SK-N-SH treated with all-trans-retinoic acid at 6 μM for 48 hours (cell line): ENCODE measurements at regions not wholly inside any gene's neighbourhood (a gene's known extent, or its start where the extent isn't known, plus 50 kb on each side); places are given as distances from the start of the nearest gene placed in this dataset.

Experiments
- ATAC-seq: fragments of 200-7000 bp; cut with Tn5 transposase; 3 replicates; pipeline ENCODE4 v1.9.1; 2020; ENCODE audit warnings: mild to moderate bottlenecking, moderate library complexity
- ARNTL ChIP-seq: fragments of 450-650 bp; formaldehyde crosslinking; IDR thresholded peaks from 2 replicates; pipeline ENCODE4 v1.5.0; 2020; ENCODE audit warnings: low read depth, mild to moderate bottlenecking, moderate library complexity, borderline replicate concordance
- CREB5 ChIP-seq: fragments of 250-450 bp; sonication (Bioruptor Pico); IDR thresholded peaks from 2 replicates; pipeline ENCODE4 v1.5.1; 2020; ENCODE audit warnings: low read depth, mild to moderate bottlenecking, moderate library complexity
- CSDC2 ChIP-seq: fragments of 250-450 bp; sonication (Bioruptor Pico); IDR thresholded peaks from 2 replicates; pipeline ENCODE4 v1.5.0; 2020; ENCODE audit warnings: mild to moderate bottlenecking, moderate library complexity
- ESRRG ChIP-seq: fragments of 250-450 bp; sonication (Bioruptor Pico); IDR thresholded peaks from 2 replicates; pipeline ENCODE4 v1.6.1; 2021; ENCODE audit warnings: mild to moderate bottlenecking
- GLIS3 ChIP-seq: fragments of 250-450 bp; sonication (Bioruptor Pico); IDR thresholded peaks from 2 replicates; pipeline ENCODE4 v1.5.0; 2020; ENCODE audit warnings: mild to moderate bottlenecking, moderate library complexity
- ISL1 ChIP-seq: fragments of 250-450 bp; sonication (Bioruptor Pico); IDR thresholded peaks from 2 replicates; pipeline ENCODE4 v2.1.2; 2022; ENCODE audit warnings: mild to moderate bottlenecking, moderate library complexity
- OSR1 ChIP-seq: fragments of 250-450 bp; sonication (Bioruptor Pico); IDR thresholded peaks from 2 replicates; pipeline ENCODE4 v1.8.0; 2022; ENCODE audit warnings: moderate library complexity, mild to moderate bottlenecking, inconsistent platforms
- PPARA ChIP-seq: fragments of 250-450 bp; sonication (Bioruptor Pico); IDR thresholded peaks from 2 replicates; pipeline ENCODE4 v1.5.0; 2020; ENCODE audit warnings: mild to moderate bottlenecking, borderline replicate concordance
- RARB ChIP-seq: fragments of 250-450 bp; sonication (Bioruptor Pico); IDR thresholded peaks from 2 replicates; pipeline ENCODE4 v1.8.0; 2021; ENCODE audit warnings: mild to moderate bottlenecking, moderate library complexity
- SNAI2 ChIP-seq: fragments of 250-450 bp; sonication (Bioruptor Pico); IDR thresholded peaks from 2 replicates; pipeline ENCODE4 v1.5.0; 2020; ENCODE audit warnings: mild to moderate bottlenecking, moderate library complexity
- TOX ChIP-seq: fragments of 250-450 bp; sonication (Bioruptor Pico); IDR thresholded peaks from 2 replicates; pipeline ENCODE4 v1.8.0; 2021; ENCODE audit warnings: mild to moderate bottlenecking, moderate library complexity, borderline replicate concordance
- ZFP3 ChIP-seq: fragments of 250-450 bp; sonication (Bioruptor Pico); IDR thresholded peaks from 2 replicates; pipeline ENCODE4 v1.5.0; 2020; ENCODE audit warnings: mild to moderate bottlenecking, moderate library complexity
- ZFP30 ChIP-seq: fragments of 450-650 bp; formaldehyde crosslinking; IDR thresholded peaks from 2 replicates; pipeline ENCODE4 v1.5.0; 2022; ENCODE audit warnings: mild to moderate bottlenecking, moderate library complexity
- ZNF565 ChIP-seq: fragments of 450-650 bp; formaldehyde crosslinking; conservative IDR thresholded peaks from 2 replicates; pipeline ENCODE4 v1.5.0; 2020; ENCODE audit warnings: low read depth, mild to moderate bottlenecking, moderate library complexity
- ZNF70 ChIP-seq: fragments of 450-650 bp; formaldehyde crosslinking; IDR thresholded peaks from 2 replicates; pipeline ENCODE4 v1.5.0; 2020; ENCODE audit warnings: mild to moderate bottlenecking, moderate library complexity
- TF ChIP-seq, protein P1 (sequence below): fragments of 250-450 bp; sonication (Bioruptor Pico); IDR thresholded peaks from 2 replicates; pipeline ENCODE4 v1.8.0; 2021; ENCODE audit warnings: low read depth, mild to moderate bottlenecking, moderate library complexity, borderline replicate concordance
- TF ChIP-seq, protein P2 (sequence below): fragments of 250-450 bp; sonication (Bioruptor Pico); IDR thresholded peaks from 2 replicates; pipeline ENCODE4 v1.8.0; 2020; ENCODE audit warnings: mild to moderate bottlenecking, moderate library complexity, borderline replicate concordance
- TF ChIP-seq, protein P3 (sequence below): fragments of 250-450 bp; sonication (Bioruptor Pico); IDR thresholded peaks from 2 replicates; pipeline ENCODE4 v1.5.1; 2021; ENCODE audit warnings: mild to moderate bottlenecking, moderate library complexity

DNA sequence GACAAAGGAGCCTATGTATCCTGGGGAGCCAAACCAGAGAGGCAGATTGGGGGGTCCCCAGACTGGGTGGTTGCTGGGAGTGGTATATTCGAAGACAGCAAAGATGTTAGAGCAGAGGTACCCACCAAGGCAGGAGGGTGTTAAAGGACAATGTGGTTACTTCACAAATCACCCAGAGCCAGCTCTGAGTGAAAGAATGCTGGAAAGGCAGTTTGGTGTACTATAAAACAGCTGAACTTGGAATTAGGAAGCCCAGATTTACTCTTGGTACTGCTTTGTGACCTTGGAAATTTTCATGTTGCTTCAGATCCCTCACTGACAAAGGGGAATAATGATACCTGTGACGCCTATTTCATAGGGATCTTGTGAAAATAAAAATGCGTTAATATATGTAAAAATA lies 121.6 kb downstream of the CD164 start:
- peak; percentile 27; the same call in 2 of the 3 replicates for ATAC-seq
- TF ChIP-seq, protein P1, sequence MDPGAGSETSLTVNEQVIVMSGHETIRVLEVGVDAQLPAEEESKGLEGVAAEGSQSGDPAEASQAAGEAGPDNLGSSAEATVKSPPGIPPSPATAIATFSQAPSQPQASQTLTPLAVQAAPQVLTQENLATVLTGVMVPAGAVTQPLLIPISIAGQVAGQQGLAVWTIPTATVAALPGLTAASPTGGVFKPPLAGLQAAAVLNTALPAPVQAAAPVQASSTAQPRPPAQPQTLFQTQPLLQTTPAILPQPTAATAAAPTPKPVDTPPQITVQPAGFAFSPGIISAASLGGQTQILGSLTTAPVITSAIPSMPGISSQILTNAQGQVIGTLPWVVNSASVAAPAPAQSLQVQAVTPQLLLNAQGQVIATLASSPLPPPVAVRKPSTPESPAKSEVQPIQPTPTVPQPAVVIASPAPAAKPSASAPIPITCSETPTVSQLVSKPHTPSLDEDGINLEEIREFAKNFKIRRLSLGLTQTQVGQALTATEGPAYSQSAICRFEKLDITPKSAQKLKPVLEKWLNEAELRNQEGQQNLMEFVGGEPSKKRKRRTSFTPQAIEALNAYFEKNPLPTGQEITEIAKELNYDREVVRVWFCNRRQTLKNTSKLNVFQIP (CRISPR knock-in tag) = no peak
- no peak for TF ChIP-seq PPARA (CRISPR knock-in tag)
- no peak for TF ChIP-seq ESRRG (CRISPR knock-in tag)
- TF ChIP-seq, protein P2, sequence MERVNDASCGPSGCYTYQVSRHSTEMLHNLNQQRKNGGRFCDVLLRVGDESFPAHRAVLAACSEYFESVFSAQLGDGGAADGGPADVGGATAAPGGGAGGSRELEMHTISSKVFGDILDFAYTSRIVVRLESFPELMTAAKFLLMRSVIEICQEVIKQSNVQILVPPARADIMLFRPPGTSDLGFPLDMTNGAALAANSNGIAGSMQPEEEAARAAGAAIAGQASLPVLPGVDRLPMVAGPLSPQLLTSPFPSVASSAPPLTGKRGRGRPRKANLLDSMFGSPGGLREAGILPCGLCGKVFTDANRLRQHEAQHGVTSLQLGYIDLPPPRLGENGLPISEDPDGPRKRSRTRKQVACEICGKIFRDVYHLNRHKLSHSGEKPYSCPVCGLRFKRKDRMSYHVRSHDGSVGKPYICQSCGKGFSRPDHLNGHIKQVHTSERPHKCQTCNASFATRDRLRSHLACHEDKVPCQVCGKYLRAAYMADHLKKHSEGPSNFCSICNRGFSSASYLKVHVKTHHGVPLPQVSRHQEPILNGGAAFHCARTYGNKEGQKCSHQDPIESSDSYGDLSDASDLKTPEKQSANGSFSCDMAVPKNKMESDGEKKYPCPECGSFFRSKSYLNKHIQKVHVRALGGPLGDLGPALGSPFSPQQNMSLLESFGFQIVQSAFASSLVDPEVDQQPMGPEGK = no peak
- no peak for TF ChIP-seq ZFP3
- TF ChIP-seq RARB (CRISPR knock-in tag) = no peak
- no peak for TF ChIP-seq ZNF70 (CRISPR knock-in tag)
- TF ChIP-seq, all 23 proteins: peak for 0

GRCh38 chr6:109260126-109260525 lies 122.1 kb downstream of the CD164 start:
- peak; percentile 85 for ATAC-seq
- TF ChIP-seq ISL1 = no peak
- TF ChIP-seq, protein P1 (CRISPR knock-in tag) = no peak
- no peak for TF ChIP-seq TOX (CRISPR knock-in tag)
- TF ChIP-seq ZNF565 = no peak
- TF ChIP-seq CSDC2 (CRISPR knock-in tag) = no peak
- TF ChIP-seq, protein P2 = no peak
- TF ChIP-seq ZFP30 (CRISPR knock-in tag) = no peak
- no peak for TF ChIP-seq CREB5 (CRISPR knock-in tag)
- no peak for TF ChIP-seq GLIS3 (CRISPR knock-in tag)

DNA sequence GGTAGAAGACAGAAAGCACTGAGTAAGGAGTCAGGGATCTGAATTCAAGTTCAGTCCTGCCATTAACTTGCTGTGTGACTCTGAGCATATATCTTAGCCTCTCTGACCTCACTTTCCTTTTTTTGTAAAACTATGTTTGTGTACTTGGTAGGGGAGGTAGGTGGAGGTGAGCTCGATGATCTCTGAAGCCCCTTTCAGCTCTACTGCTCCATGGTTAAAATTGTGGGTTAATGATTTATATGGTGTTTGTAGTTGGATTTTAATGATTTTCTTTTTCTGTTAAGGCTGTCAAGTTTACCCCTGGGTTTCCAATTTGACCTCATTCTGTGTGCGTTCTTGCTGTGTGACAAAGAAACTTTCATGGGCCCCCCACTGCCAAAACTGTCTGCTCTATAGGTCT lies 124.1 kb downstream of the CD164 start:
- no peak for TF ChIP-seq CREB5 (CRISPR knock-in tag)
- TF ChIP-seq ARNTL (CRISPR knock-in tag) = no peak
- no peak for TF ChIP-seq ISL1
- no peak for TF ChIP-seq PPARA (CRISPR knock-in tag)
- TF ChIP-seq OSR1 (CRISPR knock-in tag) = no peak
- TF ChIP-seq ZNF70 (CRISPR knock-in tag) = no peak
- TF ChIP-seq SNAI2 = no peak
- TF ChIP-seq, protein P3, sequence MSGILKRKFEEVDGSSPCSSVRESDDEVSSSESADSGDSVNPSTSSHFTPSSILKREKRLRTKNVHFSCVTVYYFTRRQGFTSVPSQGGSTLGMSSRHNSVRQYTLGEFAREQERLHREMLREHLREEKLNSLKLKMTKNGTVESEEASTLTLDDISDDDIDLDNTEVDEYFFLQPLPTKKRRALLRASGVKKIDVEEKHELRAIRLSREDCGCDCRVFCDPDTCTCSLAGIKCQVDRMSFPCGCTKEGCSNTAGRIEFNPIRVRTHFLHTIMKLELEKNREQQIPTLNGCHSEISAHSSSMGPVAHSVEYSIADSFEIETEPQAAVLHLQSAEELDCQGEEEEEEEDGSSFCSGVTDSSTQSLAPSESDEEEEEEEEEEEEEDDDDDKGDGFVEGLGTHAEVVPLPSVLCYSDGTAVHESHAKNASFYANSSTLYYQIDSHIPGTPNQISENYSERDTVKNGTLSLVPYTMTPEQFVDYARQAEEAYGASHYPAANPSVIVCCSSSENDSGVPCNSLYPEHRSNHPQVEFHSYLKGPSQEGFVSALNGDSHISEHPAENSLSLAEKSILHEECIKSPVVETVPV (CRISPR knock-in tag) = no peak
- TF ChIP-seq TOX (CRISPR knock-in tag) = no peak
- TF ChIP-seq, protein P1 (CRISPR knock-in tag) = no peak
- no peak for ATAC-seq
